H1 (cell line): ENCODE measurements at regions not wholly inside any gene's neighbourhood (a gene's known extent, or its start where the extent isn't known, plus 50 kb on each side); places are given as distances from the start of the nearest gene placed in this dataset.

Experiments
- TBP ChIP-seq: IDR thresholded peaks from 2 replicates; pipeline ENCODE4 v1.6.1; 2011; ENCODE audit warnings: low read depth, low read length, improper control_type of control experiment
- YY1 ChIP-seq: IDR thresholded peaks from 2 replicates; pipeline ENCODE4 v1.6.1; 2011; ENCODE audit warnings: low read depth, mild to moderate bottlenecking, low read length
- TF ChIP-seq, protein P1 (sequence below): fragments of 300-600 bp; sonication (generic); IDR thresholded peaks from 2 replicates; pipeline ENCODE4 v1.7.1; 2012; ENCODE audit warnings: low read length, moderate library complexity, mild to moderate bottlenecking, inconsistent platforms; ENCODE audit not compliant: insufficient replicate concordance
- TF ChIP-seq, protein P2 (sequence below): IDR thresholded peaks from 2 replicates; pipeline ENCODE4 v1.6.1; 2012; ENCODE audit warnings: low read length, inconsistent platforms

DNA sequence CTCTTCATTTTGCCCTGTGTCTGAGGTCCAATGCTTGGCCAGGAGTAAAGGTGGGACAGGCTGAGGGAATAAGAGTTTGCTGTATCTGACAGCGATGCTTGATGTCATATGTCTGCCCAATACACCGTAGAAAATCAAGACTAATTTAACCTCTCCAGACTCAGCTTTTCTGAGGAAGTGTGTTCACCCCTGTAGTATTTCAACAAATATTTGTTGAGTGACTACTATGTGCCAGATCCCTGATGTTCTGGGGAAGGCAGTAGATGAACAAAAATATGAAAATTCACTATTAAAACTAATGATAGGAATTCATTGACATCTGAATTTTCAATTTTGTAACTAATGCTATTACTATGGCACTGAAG lies 489.7 kb downstream of the EBF1 start (continued):
- TF ChIP-seq, protein P1, sequence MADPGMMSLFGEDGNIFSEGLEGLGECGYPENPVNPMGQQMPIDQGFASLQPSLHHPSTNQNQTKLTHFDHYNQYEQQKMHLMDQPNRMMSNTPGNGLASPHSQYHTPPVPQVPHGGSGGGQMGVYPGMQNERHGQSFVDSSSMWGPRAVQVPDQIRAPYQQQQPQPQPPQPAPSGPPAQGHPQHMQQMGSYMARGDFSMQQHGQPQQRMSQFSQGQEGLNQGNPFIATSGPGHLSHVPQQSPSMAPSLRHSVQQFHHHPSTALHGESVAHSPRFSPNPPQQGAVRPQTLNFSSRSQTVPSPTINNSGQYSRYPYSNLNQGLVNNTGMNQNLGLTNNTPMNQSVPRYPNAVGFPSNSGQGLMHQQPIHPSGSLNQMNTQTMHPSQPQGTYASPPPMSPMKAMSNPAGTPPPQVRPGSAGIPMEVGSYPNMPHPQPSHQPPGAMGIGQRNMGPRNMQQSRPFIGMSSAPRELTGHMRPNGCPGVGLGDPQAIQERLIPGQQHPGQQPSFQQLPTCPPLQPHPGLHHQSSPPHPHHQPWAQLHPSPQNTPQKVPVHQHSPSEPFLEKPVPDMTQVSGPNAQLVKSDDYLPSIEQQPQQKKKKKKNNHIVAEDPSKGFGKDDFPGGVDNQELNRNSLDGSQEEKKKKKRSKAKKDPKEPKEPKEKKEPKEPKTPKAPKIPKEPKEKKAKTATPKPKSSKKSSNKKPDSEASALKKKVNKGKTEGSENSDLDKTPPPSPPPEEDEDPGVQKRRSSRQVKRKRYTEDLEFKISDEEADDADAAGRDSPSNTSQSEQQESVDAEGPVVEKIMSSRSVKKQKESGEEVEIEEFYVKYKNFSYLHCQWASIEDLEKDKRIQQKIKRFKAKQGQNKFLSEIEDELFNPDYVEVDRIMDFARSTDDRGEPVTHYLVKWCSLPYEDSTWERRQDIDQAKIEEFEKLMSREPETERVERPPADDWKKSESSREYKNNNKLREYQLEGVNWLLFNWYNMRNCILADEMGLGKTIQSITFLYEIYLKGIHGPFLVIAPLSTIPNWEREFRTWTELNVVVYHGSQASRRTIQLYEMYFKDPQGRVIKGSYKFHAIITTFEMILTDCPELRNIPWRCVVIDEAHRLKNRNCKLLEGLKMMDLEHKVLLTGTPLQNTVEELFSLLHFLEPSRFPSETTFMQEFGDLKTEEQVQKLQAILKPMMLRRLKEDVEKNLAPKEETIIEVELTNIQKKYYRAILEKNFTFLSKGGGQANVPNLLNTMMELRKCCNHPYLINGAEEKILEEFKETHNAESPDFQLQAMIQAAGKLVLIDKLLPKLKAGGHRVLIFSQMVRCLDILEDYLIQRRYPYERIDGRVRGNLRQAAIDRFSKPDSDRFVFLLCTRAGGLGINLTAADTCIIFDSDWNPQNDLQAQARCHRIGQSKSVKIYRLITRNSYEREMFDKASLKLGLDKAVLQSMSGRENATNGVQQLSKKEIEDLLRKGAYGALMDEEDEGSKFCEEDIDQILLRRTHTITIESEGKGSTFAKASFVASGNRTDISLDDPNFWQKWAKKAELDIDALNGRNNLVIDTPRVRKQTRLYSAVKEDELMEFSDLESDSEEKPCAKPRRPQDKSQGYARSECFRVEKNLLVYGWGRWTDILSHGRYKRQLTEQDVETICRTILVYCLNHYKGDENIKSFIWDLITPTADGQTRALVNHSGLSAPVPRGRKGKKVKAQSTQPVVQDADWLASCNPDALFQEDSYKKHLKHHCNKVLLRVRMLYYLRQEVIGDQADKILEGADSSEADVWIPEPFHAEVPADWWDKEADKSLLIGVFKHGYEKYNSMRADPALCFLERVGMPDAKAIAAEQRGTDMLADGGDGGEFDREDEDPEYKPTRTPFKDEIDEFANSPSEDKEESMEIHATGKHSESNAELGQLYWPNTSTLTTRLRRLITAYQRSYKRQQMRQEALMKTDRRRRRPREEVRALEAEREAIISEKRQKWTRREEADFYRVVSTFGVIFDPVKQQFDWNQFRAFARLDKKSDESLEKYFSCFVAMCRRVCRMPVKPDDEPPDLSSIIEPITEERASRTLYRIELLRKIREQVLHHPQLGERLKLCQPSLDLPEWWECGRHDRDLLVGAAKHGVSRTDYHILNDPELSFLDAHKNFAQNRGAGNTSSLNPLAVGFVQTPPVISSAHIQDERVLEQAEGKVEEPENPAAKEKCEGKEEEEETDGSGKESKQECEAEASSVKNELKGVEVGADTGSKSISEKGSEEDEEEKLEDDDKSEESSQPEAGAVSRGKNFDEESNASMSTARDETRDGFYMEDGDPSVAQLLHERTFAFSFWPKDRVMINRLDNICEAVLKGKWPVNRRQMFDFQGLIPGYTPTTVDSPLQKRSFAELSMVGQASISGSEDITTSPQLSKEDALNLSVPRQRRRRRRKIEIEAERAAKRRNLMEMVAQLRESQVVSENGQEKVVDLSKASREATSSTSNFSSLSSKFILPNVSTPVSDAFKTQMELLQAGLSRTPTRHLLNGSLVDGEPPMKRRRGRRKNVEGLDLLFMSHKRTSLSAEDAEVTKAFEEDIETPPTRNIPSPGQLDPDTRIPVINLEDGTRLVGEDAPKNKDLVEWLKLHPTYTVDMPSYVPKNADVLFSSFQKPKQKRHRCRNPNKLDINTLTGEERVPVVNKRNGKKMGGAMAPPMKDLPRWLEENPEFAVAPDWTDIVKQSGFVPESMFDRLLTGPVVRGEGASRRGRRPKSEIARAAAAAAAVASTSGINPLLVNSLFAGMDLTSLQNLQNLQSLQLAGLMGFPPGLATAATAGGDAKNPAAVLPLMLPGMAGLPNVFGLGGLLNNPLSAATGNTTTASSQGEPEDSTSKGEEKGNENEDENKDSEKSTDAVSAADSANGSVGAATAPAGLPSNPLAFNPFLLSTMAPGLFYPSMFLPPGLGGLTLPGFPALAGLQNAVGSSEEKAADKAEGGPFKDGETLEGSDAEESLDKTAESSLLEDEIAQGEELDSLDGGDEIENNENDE, result no peak
- TF ChIP-seq, protein P2, sequence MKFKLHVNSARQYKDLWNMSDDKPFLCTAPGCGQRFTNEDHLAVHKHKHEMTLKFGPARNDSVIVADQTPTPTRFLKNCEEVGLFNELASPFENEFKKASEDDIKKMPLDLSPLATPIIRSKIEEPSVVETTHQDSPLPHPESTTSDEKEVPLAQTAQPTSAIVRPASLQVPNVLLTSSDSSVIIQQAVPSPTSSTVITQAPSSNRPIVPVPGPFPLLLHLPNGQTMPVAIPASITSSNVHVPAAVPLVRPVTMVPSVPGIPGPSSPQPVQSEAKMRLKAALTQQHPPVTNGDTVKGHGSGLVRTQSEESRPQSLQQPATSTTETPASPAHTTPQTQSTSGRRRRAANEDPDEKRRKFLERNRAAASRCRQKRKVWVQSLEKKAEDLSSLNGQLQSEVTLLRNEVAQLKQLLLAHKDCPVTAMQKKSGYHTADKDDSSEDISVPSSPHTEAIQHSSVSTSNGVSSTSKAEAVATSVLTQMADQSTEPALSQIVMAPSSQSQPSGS, result no peak
- TF ChIP-seq YY1, result no peak
- no peak for TF ChIP-seq TBP
